ENCODE measurements at regions not wholly inside any gene's neighbourhood (a gene's known extent, or its start where the extent isn't known, plus 50 kb on each side); places are given as distances from the start of the nearest gene placed in this dataset.

GRCh38 chr10:9160275-9160674 lies 1105.8 kb downstream of the GATA3 start:
- ChIA-PET RAD21 (ENCODE audit: low non-redundant PET in 1 of 2, low total read pairs in 2 of 2, uncharacterized antibody in 2 of 2, unreplicated experiment in 2 of 2) (no interaction called here), POLR2A (no interaction called here), CTCF (no interaction called here)
- no TSS peak for BruUV-seq (replicated peaks)
- TF ChIP-seq, protein P1, sequence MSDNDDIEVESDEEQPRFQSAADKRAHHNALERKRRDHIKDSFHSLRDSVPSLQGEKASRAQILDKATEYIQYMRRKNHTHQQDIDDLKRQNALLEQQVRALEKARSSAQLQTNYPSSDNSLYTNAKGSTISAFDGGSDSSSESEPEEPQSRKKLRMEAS (IDR thresholded peaks at IDR 0.05): no peak
- TF ChIP-seq EZH2 (IDR thresholded peaks at IDR 0.05) (no peak), SRF (IDR thresholded peaks at IDR 0.05; ENCODE audit: low read depth) (no peak), POLR2AphosphoS5 (IDR thresholded peaks at IDR 0.05; ENCODE audit: low read depth, low read length) (no peak), TCF7L2 (IDR thresholded peaks at IDR 0.05; ENCODE audit: borderline replicate concordance, extremely low read depth, insufficient read depth, insufficient read length) (no peak), CEBPB (IDR thresholded peaks at IDR 0.05; ENCODE audit: low read depth) (no peak), SP1 (IDR thresholded peaks at IDR 0.05; ENCODE audit: low read depth) (no peak), POLR2A (IDR thresholded peaks at IDR 0.05; ENCODE audit: borderline replicate concordance, extremely low read depth, insufficient read depth, insufficient read length) (no peak), YY1 (IDR thresholded peaks at IDR 0.05; ENCODE audit: extremely low read depth, insufficient replicate concordance, low read depth, low read length) (no peak), RAD21 (IDR thresholded peaks at IDR 0.05; ENCODE audit: low read depth) (no peak), ZNF274 (IDR thresholded peaks at IDR 0.05; ENCODE audit: low read depth, low read length) (no peak)
- TF ChIP-seq, protein P2, sequence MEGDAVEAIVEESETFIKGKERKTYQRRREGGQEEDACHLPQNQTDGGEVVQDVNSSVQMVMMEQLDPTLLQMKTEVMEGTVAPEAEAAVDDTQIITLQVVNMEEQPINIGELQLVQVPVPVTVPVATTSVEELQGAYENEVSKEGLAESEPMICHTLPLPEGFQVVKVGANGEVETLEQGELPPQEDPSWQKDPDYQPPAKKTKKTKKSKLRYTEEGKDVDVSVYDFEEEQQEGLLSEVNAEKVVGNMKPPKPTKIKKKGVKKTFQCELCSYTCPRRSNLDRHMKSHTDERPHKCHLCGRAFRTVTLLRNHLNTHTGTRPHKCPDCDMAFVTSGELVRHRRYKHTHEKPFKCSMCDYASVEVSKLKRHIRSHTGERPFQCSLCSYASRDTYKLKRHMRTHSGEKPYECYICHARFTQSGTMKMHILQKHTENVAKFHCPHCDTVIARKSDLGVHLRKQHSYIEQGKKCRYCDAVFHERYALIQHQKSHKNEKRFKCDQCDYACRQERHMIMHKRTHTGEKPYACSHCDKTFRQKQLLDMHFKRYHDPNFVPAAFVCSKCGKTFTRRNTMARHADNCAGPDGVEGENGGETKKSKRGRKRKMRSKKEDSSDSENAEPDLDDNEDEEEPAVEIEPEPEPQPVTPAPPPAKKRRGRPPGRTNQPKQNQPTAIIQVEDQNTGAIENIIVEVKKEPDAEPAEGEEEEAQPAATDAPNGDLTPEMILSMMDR (IDR thresholded peaks at IDR 0.05 in 2 of 3, conservative IDR thresholded peaks at IDR 0.05 in 1 of 3; ENCODE audit: borderline replicate concordance in 1 of 3, insufficient read depth in 1 of 3, low read depth in 2 of 3, low read length in 2 of 3): no peak
- TF ChIP-seq, protein P3, sequence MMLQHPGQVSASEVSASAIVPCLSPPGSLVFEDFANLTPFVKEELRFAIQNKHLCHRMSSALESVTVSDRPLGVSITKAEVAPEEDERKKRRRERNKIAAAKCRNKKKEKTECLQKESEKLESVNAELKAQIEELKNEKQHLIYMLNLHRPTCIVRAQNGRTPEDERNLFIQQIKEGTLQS (IDR thresholded peaks at IDR 0.05): no peak
- no peaks in the 10 kb centered on the region for H4K20me1 ChIP-seq (ENCODE audit: insufficient read depth)
- H3K4me3 ChIP-seq (replicated peaks in 1 of 2; ENCODE audit: low read depth in 1 of 2, low read length in 2 of 2): no peak overlapping the region
- no peaks in the 10 kb centered on the region for H3K27me3 ChIP-seq (ENCODE audit: insufficient read depth, low read length)
- no peak overlapping the region for H3K4me2 ChIP-seq (ENCODE audit: low read length)
- H3K36me3 ChIP-seq (ENCODE audit: control insufficient read depth in 1 of 2, insufficient read depth in 2 of 2, low read length in 2 of 2): no peaks in the 10 kb centered on the region
- H2AFZ ChIP-seq (ENCODE audit: low read depth, low read length, poor library complexity, severe bottlenecking): no peak overlapping the region
- H3K9me3 ChIP-seq (ENCODE audit: control insufficient read depth in 1 of 2, insufficient read depth in 1 of 2, low read depth in 1 of 2, low read length in 2 of 2): peaks cover 7 to 22% of the 10 kb centered on the region in 2 experiments; a peak in 2 of 4 replicates
- intact Hi-C loops (cut with micrococcal nuclease): no loop called here
- no peaks in the 10 kb centered on the region for H3K79me2 ChIP-seq (ENCODE audit: insufficient read depth, low read length)
- no peak overlapping the region for H3K27ac ChIP-seq (ENCODE audit: low read depth, low read length)
- no peaks in the 10 kb centered on the region for H3K4me1 ChIP-seq (ENCODE audit: control insufficient read depth in 1 of 2, insufficient read depth in 2 of 2, low read length in 2 of 2)
- H3K9me2 ChIP-seq (ENCODE audit: insufficient read depth): no peaks in the 10 kb centered on the region
- no peak overlapping the region for H3K9ac ChIP-seq (ENCODE audit: low read length)
- ATAC-seq (no peak), DNase-seq (ENCODE audit: low read depth, low spot score) (no peak)

Measured in HCT116 (cell line).